ENCODE measurements at regions not wholly inside any gene's neighbourhood (a gene's known extent, or its start where the extent isn't known, plus 50 kb on each side); places are given as distances from the start of the nearest gene placed in this dataset.

DNA sequence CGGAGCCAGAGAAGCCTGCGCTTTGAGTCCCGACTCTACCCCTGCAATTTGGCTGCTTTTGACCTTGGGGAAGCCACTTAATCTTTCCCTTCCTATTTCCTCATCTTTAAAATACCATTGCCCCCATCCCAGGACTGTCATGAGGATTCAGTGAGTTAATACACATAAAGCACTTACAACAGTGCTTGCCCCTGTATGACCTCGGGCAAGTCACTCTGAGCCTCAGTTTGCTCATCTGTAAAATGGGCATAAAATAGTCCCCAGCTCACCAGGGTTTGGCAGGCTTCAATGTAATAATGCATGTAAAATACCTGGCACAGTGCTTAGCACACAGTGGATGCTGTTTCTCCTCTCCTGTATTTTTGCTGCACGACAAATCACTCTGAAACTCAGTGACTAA, 278.7 kb upstream of the PWP1 start:
- Histone ChIP-seq H3K27ac (ENCODE audit: low read length) (no peak overlapping the region), H3K9me3 (no peaks in the 10 kb centered on the region), H3K4me1 (ENCODE audit: control insufficient read depth in 1 of 2, extremely low read depth in 1 of 2, insufficient read depth in 2 of 2, low read length in 2 of 2) (peaks cover 0 to 7% of the 10 kb centered on the region in 2 experiments), H3K36me3 (ENCODE audit: control insufficient read depth in 2 of 2, extremely low read depth in 1 of 2, insufficient read depth in 1 of 2, low read length in 1 of 2) (peaks cover 0 to 4% of the 10 kb centered on the region in 2 donors), H3K4me3 (ENCODE audit: control insufficient read depth in 1 of 2, extremely low read depth in 1 of 2, low read length in 1 of 2) (no peak overlapping the region), H3K27me3 (replicated peaks in 1 of 2; ENCODE audit: control insufficient read depth in 2 of 2, extremely low read depth in 1 of 2, insufficient read depth in 2 of 2, low read length in 1 of 2) (no peaks in the 10 kb centered on the region)
- Mint-ChIP-seq H3K27ac (no peak overlapping the region), H3K4me3 (no peak overlapping the region), H3K27me3 (no peaks in the 10 kb centered on the region), H3K9me3 (no peaks in the 10 kb centered on the region), H3K36me3 (no peaks in the 10 kb centered on the region), H3K4me1 (peaks cover 6 to 14% (median 8%) of the 10 kb centered on the region in 3 donors)
- ChIA-PET CTCF (interaction anchor here (0.8 to 1.4 kb wide), 3 partner anchors 275 to 276 kb away, joined by 3 to 5 read pairs (median 4); no protein-coding TSS in a partner anchor), POLR2A (no interaction called here)
- 86% methylated on average over 1 of the region's 5 CpGs for WGBS (ENCODE audit: insufficient coverage)
- ATAC-seq (replicated peaks in 1 of 4) (no peak), DNase-seq (no peak)

DNA sequence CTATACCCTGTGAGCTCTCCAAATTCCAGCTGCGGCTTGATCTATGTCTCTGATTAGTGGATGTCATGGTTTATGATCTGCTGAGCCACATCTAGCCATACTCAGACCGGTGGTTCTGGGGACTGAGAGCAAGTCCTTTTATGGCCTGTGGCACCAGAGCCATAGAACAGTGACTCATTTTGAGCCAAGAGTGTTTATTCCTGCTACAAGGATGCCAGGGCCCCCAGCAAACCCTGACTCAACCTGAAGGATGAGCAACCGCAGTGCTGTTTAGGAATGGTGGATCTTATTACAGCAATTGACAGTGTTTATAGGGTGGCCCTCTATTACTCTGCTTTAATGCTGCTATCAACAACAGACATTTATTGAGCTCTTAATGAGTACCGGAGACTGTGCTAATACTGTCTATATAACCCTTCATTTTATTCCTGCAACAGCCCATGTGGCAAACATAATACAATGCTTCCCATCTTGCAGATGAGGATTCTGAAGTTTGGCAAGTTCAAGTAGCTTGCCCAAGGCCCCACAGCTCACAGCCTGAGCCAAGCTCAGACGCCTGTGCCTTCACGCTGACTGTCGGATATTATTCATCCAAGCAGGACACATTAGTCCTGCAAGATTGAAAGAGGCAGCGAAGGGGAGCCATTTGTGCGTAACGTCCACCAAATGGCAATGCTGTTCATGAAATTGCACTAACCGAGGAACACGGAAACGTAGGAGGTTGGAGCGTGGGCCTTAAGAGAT, 273.6 kb upstream of the PWP1 start:
- no peak overlapping the region for H3K27ac ChIP-seq (ENCODE audit: low read length)
- H3K36me3 ChIP-seq (ENCODE audit: control insufficient read depth in 2 of 2, extremely low read depth in 1 of 2, insufficient read depth in 1 of 2, low read length in 1 of 2) = no peaks in the 10 kb centered on the region
- H3K9me3 ChIP-seq = no peaks in the 10 kb centered on the region
- H3K4me1 Mint-ChIP-seq = peaks cover 0 to 4% (median 0%) of the 10 kb centered on the region in 3 donors
- 87% methylated on average over 11 of the region's 14 CpGs for WGBS (ENCODE audit: insufficient coverage)
- ATAC-seq (replicated peaks in 1 of 4) (no peak), DNase-seq (no peak)
- peaks cover 7% of the 10 kb centered on the region for H3K36me3 Mint-ChIP-seq
- ChIA-PET CTCF (no interaction called here), POLR2A (interaction anchor here (0.5 kb wide), 2 partner anchors 42 to 440 kb away, joined by 3 to 10 read pairs; no protein-coding TSS in a partner anchor)
- H3K9me3 Mint-ChIP-seq = no peaks in the 10 kb centered on the region
- no peak overlapping the region for H3K4me3 ChIP-seq (ENCODE audit: control insufficient read depth in 1 of 2, extremely low read depth in 1 of 2, low read length in 1 of 2)
- H3K27me3 ChIP-seq (replicated peaks in 1 of 2; ENCODE audit: control insufficient read depth in 2 of 2, extremely low read depth in 1 of 2, insufficient read depth in 2 of 2, low read length in 1 of 2) = no peaks in the 10 kb centered on the region
- no peaks in the 10 kb centered on the region for H3K4me1 ChIP-seq (ENCODE audit: control insufficient read depth in 1 of 2, extremely low read depth in 1 of 2, insufficient read depth in 2 of 2, low read length in 2 of 2)
- no peak overlapping the region for H3K4me3 Mint-ChIP-seq
- H3K27me3 Mint-ChIP-seq = no peaks in the 10 kb centered on the region
- H3K27ac Mint-ChIP-seq = no peak overlapping the region

DNA sequence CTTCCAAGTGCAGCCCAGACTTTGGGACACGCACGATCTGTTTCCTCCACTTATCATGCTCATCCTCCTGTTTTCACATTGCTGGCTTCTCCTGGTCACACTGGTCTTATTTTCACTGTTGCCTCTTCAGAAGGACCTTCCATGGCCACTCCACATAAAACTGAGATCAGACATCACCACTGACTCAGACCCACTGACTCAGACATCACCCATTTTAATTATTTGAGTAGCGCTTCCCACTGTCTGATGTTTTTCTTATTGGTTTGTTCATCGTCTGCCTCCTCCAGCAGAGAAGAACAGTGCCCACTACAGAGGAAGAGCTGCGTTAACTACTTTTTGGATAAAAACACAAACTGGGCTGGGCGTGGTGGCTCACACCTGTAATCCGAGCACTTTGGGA, 270.5 kb upstream of the PWP1 start:
- Mint-ChIP-seq H3K27me3 (no peaks in the 10 kb centered on the region), H3K36me3 (peaks cover 14% of the 10 kb centered on the region), H3K9me3 (peaks cover 0 to 4% (median 4%) of the 10 kb centered on the region in 3 donors), H3K27ac (no peak overlapping the region), H3K4me1 (peaks cover 0 to 3% (median 2%) of the 10 kb centered on the region in 3 donors), H3K4me3 (no peak overlapping the region)
- ChIA-PET CTCF (no interaction called here), POLR2A (no interaction called here)
- no peak for ATAC-seq (replicated peaks in 1 of 4)
- Histone ChIP-seq H3K36me3 (ENCODE audit: control insufficient read depth in 2 of 2, extremely low read depth in 1 of 2, insufficient read depth in 1 of 2, low read length in 1 of 2) (peaks cover 0 to 10% of the 10 kb centered on the region in 2 donors), H3K9me3 (no peaks in the 10 kb centered on the region), H3K27ac (ENCODE audit: low read length) (no peak overlapping the region), H3K4me3 (ENCODE audit: control insufficient read depth in 1 of 2, extremely low read depth in 1 of 2, low read length in 1 of 2) (no peak overlapping the region), H3K27me3 (replicated peaks in 1 of 2; ENCODE audit: control insufficient read depth in 2 of 2, extremely low read depth in 1 of 2, insufficient read depth in 2 of 2, low read length in 1 of 2) (no peaks in the 10 kb centered on the region), H3K4me1 (ENCODE audit: control insufficient read depth in 1 of 2, extremely low read depth in 1 of 2, insufficient read depth in 2 of 2, low read length in 2 of 2) (no peaks in the 10 kb centered on the region)
- no peak for DNase-seq
- WGBS (ENCODE audit: insufficient coverage) = 93% methylated on average over 7 of the region's 7 CpGs

DNA sequence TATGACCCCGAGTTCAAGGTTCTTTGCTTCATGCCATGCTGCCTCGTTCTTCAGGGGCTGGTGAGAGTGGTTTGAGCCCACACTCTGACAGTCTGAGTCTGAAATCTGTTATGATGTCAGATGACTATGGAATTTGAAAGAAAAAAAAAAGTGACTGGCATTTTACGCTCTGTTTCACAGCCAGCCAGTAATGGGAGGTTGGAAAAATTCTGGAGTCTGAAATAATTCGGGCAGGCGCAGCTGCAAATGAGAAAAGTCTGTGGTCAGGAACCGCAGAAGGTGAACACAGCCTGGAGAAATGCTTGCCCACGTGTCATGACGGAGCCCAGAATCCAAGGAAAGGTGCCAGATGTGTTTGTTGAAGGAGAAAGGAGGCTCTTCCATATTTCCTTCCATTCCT, 269.8 kb upstream of the PWP1 start:
- 90% methylated on average over 5 of the region's 8 CpGs for WGBS (ENCODE audit: insufficient coverage)
- Histone ChIP-seq H3K27ac (ENCODE audit: low read length) (no peak overlapping the region), H3K4me3 (ENCODE audit: control insufficient read depth in 1 of 2, extremely low read depth in 1 of 2, low read length in 1 of 2) (no peak overlapping the region), H3K27me3 (replicated peaks in 1 of 2; ENCODE audit: control insufficient read depth in 2 of 2, extremely low read depth in 1 of 2, insufficient read depth in 2 of 2, low read length in 1 of 2) (no peaks in the 10 kb centered on the region), H3K36me3 (ENCODE audit: control insufficient read depth in 2 of 2, extremely low read depth in 1 of 2, insufficient read depth in 1 of 2, low read length in 1 of 2) (peaks cover 0 to 10% of the 10 kb centered on the region in 2 donors), H3K9me3 (no peaks in the 10 kb centered on the region), H3K4me1 (ENCODE audit: control insufficient read depth in 1 of 2, extremely low read depth in 1 of 2, insufficient read depth in 2 of 2, low read length in 2 of 2) (no peaks in the 10 kb centered on the region)
- H3K27ac Mint-ChIP-seq = no peak overlapping the region
- ChIA-PET CTCF (no interaction called here), POLR2A (no interaction called here)
- DNase-seq (no peak), ATAC-seq (replicated peaks in 1 of 4) (no peak)
- H3K4me1 Mint-ChIP-seq = peaks cover 0 to 10% (median 4%) of the 10 kb centered on the region in 3 donors
- peaks cover 0 to 6% (median 4%) of the 10 kb centered on the region in 3 donors for H3K9me3 Mint-ChIP-seq
- H3K27me3 Mint-ChIP-seq = no peaks in the 10 kb centered on the region
- peaks cover 20% of the 10 kb centered on the region for H3K36me3 Mint-ChIP-seq
- no peak overlapping the region for H3K4me3 Mint-ChIP-seq

DNA sequence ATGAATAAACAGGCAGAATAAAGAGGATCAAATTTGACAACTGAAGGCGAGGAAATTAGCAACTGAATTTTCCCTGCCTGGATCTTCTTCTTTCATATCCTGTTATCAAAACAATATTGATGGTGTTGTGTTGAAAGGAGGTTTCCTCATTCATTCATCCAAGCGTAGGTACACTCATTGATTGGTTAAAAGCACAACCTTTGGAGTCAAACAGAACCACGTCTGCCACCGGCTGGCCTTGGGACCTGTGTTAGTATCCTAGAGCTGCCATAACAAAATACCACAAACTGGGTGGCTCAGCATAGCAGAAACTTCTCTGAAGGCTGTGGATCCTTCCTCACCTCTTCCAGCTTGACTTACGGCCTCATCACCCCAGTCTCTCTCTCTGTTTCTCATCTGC, 268.6 kb upstream of the PWP1 start:
- Mint-ChIP-seq H3K27ac (no peak overlapping the region), H3K4me3 (no peak overlapping the region), H3K36me3 (peaks cover 20% of the 10 kb centered on the region), H3K4me1 (peaks cover 0 to 14% (median 4%) of the 10 kb centered on the region in 3 donors), H3K27me3 (no peaks in the 10 kb centered on the region), H3K9me3 (peaks cover 0 to 6% (median 4%) of the 10 kb centered on the region in 3 donors)
- ChIA-PET POLR2A (no interaction called here), CTCF (no interaction called here)
- Histone ChIP-seq H3K27me3 (replicated peaks in 1 of 2; ENCODE audit: control insufficient read depth in 2 of 2, extremely low read depth in 1 of 2, insufficient read depth in 2 of 2, low read length in 1 of 2) (no peaks in the 10 kb centered on the region), H3K36me3 (ENCODE audit: control insufficient read depth in 2 of 2, extremely low read depth in 1 of 2, insufficient read depth in 1 of 2, low read length in 1 of 2) (peaks cover 0 to 10% of the 10 kb centered on the region in 2 donors), H3K27ac (ENCODE audit: low read length) (no peak overlapping the region), H3K4me1 (ENCODE audit: control insufficient read depth in 1 of 2, extremely low read depth in 1 of 2, insufficient read depth in 2 of 2, low read length in 2 of 2) (no peaks in the 10 kb centered on the region), H3K4me3 (ENCODE audit: control insufficient read depth in 1 of 2, extremely low read depth in 1 of 2, low read length in 1 of 2) (no peak overlapping the region), H3K9me3 (no peaks in the 10 kb centered on the region)
- DNase-seq (no peak), ATAC-seq (replicated peaks in 1 of 4) (no peak)
- WGBS (ENCODE audit: insufficient coverage) = 95% methylated on average over 2 of the region's 5 CpGs

DNA sequence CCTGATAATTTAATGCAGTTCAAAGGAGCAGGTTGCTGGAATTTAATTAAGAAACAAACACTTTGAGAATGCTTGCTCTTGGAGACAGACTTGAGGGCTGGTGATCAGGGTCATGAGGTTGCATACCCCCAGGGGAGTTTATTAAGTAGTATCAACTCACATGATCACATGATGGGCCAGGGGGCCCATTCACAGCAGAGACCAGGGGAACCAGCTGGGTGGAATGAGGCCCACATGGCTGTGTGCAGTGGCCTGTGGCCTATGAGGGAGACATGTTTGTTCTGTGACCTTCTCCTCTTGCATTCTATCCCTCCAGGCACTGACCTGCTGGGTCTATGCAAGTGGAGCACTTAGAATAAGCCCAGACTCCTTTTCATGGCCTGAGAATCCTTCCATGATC, 266.6 kb upstream of the PWP1 start:
- no peak for ATAC-seq (replicated peaks in 1 of 4)
- DNase-seq = no peak
- Histone ChIP-seq H3K9me3 (no peaks in the 10 kb centered on the region), H3K27me3 (replicated peaks in 1 of 2; ENCODE audit: control insufficient read depth in 2 of 2, extremely low read depth in 1 of 2, insufficient read depth in 2 of 2, low read length in 1 of 2) (no peaks in the 10 kb centered on the region), H3K36me3 (ENCODE audit: control insufficient read depth in 2 of 2, extremely low read depth in 1 of 2, insufficient read depth in 1 of 2, low read length in 1 of 2) (peaks cover 0 to 10% of the 10 kb centered on the region in 2 donors), H3K27ac (ENCODE audit: low read length) (no peak overlapping the region), H3K4me3 (ENCODE audit: control insufficient read depth in 1 of 2, extremely low read depth in 1 of 2, low read length in 1 of 2) (no peak overlapping the region), H3K4me1 (ENCODE audit: control insufficient read depth in 1 of 2, extremely low read depth in 1 of 2, insufficient read depth in 2 of 2, low read length in 2 of 2) (no peaks in the 10 kb centered on the region)
- POLR2A ChIA-PET = interaction anchor here in 1 of 2 donors (0.6 kb wide), 1 partner anchor 74 kb away, joined by 3 read pairs; no protein-coding TSS in a partner anchor
- H3K27me3 Mint-ChIP-seq = no peaks in the 10 kb centered on the region
- no peak overlapping the region for H3K4me3 Mint-ChIP-seq
- no peak overlapping the region for H3K27ac Mint-ChIP-seq
- peaks cover 29% of the 10 kb centered on the region for H3K36me3 Mint-ChIP-seq
- H3K4me1 Mint-ChIP-seq = peaks cover 0 to 19% (median 4%) of the 10 kb centered on the region in 3 donors
- CTCF ChIA-PET = no interaction called here
- H3K9me3 Mint-ChIP-seq = peaks cover 0 to 6% (median 4%) of the 10 kb centered on the region in 3 donors

Data from T-cell (primary cell).